Anterior cingulate cortex (tissue), 58 donors: ENCODE measurements at regions not wholly inside any gene's neighbourhood (a gene's known extent, or its start where the extent isn't known, plus 50 kb on each side); places are given as distances from the start of the nearest gene placed in this dataset.
A peak's percentile ranks its signal among the peaks of the same experiment; 100 is the strongest.

Experiments used
- DNase-seq, 58 donors: peaks; one replicate each; lab custom pipeline; 2025; lab: John Stamatoyannopoulos, UW

DNA sequence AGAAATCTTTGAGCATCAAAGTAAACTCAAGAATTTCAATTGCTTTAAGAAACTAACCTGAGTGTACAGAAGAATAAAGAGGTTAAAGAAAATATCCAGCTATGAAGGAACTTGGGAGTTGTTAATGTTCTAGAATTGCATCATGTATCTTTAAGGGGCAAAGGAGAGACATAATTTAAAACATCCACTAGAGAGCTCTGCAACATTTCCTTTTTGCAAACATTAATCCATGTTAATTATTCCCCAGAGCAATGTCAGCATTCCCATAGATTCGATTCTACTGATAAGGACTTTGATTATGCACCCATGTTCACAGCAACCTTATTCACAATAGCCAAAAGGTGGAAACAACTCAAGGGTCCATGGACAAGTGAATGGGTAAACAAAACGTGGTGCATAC lies 80.2 kb upstream of the SORBS2 start:
- no peak for DNase-seq

DNA sequence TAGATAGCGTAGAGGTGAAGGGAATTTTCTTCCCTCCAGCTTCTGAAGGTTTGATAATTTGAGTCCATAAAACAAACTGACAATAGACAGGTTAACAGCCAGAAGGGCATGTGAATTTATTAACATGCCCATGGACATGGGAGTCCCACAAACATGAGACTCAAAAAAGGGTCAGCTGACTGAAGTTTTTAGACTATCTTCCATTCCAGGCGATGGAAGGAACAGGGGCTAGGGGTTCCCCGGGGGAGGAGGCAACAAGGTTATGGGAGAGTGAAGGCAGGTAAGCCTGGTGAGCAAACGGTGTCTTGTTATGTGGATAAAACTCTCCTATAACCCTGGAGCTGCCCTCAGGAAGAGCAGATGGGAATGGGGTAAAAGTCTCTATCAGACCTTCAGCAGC lies 81.5 kb upstream of the SORBS2 start:
- DNase-seq = no peak

DNA sequence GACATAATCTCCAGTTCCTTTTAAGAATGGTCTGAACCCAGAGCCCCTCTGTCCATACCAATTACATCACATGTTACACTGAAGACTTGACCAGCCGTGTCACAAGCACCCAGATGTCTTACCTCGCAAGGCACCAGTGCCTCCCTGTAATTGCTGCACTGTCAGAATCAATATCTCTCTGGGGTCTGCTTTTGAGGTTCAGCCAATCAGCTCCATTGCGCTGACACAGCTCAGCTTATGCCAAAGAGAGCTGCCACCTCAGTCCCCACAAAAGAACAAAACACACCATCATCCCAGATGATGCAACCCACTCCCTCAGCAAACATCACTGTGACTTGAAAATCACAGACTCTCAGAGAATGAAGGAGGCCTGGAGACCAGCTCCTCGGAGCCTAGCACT lies 82.5 kb upstream of the SORBS2 start:
- DNase-seq = no peak

DNA sequence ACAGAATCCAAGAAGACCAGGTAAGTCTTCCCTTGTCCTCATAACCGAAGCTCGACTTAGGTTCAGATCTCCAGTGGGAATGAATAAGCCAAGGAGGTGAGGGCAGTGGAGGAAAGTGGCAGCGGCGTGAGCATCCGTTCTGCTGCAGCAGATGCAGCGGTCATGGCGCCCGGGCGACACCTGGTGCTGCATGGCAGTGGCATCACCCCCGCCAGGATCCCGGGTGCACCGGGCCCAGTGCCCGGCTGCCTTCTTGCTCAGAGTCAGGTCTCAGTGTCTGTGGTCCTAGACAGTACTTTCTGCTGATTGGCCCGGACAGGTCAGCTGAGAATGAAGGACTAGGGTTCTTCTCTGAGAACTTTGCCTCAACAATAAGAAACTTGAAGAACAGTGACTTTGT lies 83.4 kb upstream of the SORBS2 start:
- DNase-seq = no peak

DNA sequence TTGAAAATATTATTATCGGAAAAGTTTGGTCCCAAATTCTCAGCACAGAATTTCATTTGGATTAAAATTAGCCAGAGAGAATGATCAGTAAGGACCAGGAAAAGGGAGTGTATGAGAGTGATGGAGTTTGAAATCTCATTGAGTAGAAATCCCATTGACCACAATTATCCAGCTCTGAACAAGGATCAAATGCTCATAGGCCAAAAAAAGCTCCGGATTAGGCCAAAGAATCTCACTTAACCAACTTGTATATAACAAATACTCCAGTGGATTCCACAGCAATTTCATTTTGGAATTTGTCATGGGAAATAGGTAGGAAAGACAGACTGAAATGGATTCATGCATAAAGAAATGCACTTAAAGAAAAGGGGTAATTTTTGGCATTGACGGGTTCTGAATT lies 83.9 kb upstream of the SORBS2 start:
- no peak for DNase-seq

DNA sequence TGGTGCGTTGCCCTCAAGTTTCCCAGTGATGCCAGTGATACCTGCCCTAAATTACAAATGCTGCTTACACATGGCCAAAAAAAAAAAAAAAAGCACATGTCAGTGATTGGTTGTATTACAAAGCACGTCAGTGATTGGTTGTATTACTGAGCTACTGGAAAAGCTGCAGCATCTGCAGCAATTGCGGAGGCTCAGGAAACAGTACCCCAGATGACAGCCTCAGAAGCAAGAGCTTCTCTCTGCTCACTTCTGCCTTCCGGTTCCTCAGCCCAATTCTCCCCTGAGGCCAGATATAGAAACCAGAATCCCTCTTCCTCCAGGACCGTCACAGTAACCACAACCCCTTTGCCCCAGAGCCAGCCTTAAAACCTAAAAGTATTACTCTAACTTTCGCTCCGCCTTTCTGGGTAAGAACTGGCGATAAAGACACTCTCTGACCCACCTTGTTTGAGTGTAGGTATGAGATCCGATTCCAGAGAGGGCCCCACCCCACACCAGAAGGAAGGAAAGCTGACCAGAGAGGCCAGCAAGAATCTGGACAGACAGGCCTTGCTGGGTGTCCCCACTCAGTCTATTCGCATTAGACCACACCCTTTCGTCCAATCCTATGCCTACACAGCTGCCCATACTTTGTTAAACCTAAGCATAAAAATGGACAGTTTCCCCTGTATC lies 85.0 kb upstream of the SORBS2 start:
- no peak for DNase-seq

DNA sequence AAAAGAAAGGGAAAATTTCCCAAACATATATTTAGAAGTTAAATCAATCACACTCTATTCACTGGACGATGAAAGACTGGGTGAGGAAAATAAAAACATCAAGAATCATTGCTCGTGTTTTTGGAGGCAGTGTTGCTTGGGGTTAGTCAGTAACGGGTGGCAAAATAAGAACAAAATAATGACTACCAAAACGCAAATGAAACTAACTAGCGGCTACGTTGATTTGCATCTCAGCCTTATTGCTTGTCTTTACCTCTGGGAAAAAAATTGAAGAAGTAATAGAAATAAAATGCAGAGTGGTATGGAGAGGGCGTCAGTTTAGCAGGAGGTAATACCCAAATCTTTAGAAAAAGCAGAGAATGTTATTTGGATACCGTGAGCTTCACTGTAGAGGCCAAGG lies 86.4 kb upstream of the SORBS2 start:
- DNase-seq = no peak

DNA sequence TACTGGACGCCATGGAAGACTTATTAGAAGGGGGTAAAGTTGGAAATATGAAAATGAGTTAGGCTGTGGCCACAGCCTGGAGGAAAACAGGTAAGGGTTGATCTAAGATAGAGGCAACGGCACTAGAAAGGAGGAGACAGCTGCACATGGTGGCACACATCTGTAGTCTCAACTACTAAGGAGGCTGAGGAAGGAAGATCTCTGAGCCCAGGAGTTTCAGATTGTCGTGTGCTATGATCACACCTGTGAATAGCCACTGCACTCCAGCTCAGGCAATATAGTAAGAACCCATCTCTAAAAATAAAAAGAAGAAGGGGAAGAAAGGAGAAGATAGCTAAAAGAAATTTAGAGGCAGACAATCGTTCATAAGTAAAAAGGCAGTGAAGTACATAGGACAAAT lies 87.8 kb upstream of the SORBS2 start:
- no peak for DNase-seq

DNA sequence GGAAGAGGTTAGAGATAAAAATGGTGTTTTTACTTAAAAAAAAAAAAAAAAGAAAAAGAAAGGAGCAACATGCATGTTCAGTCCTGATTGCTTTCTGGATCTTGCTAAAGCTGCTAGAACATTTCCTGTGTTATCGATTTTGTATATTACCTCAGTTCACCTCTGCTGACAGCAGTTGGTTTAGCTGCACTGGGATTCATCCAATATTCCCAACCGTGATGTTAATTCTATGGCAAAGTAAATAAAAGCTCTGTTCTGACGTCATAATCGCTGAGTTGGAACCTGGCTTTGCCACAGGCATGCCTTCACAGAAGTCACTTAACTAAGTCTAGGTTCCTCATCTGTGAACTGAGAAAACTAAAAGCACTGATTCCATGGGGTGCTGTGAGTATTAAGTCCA lies 90.7 kb upstream of the SORBS2 start:
- DNase-seq = no peak

DNA sequence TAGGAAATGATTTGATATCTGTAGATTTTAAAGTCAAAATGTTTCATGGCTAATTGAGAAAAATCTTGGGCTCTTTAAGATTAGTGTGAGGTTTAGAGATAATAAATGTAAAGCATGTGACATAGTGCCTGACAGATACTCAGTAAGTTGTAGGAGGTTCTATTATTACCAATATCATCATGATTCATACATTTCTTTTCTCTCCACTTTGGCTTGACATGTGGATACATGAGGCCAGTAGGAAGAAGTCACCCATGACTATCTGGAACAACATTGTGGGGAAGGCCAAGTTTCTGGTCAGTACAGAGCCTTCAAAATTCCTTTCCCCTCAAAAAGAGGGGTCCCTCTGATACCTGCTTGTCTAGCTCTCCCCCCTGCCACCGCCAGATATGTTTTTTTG lies 91.2 kb upstream of the SORBS2 start:
- DNase-seq = no peak

DNA sequence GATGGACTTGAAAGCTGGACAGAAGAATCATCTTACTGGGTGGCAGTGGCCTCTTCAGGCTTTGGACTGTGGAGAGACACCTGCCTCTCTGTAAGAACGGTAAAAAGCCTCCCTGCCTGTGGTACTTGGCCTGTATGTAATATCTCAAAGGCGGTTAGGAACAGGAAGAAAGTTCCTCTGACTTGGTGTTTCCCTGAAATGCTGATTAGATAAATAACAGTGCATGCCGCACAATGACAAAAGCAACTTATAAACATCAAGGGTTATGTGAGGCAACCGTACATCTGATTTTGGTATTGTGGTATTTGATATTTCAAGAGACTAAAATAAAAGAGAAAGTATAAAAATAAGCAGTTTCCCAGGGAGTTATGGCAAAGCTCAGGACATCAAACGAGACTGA lies 92.4 kb upstream of the SORBS2 start:
- DNase-seq = no peak

DNA sequence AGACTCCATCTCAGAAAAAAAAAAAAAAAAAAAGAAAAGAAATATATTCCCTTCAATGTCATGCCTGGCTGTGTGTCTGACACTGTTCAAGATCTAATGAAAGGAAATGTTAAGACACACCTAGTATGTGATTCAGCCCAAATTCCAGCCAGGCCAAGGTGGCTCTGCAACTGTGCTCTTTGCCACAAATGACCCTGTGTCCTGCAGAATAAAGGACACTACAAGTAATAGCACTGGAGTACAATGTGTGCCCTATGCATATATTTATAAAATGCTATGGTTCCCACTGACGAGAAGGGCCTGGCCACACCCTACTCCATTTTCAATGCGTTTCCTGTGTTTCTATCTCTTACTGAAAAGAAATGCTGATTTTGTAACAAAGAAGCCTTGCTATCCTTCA lies 98.0 kb upstream of the SORBS2 start:
- DNase-seq = no peak

DNA sequence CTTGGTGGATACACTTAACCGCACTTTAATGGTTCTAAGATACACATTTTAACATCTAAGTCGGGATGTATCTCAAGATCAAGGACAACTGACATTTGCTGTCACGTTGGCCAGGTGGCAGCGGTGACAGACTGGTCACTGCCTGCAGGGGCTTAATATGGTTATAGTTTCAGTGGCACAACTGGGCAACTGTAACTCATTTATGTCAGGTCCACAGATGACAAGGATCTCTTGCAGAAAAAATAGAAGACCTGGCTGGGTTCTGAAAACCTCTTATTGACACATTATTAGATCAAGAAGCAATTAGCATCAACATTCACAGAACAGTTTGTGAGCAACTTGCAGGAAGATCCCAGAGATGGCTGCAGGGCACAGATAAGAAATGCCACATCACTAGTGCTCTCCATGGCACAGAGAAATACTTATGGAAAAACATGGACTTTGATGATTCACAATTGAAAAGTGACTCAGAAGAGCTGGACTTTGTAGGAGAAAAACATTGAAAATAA lies 99.6 kb upstream of the SORBS2 start:
- no peak for DNase-seq

DNA sequence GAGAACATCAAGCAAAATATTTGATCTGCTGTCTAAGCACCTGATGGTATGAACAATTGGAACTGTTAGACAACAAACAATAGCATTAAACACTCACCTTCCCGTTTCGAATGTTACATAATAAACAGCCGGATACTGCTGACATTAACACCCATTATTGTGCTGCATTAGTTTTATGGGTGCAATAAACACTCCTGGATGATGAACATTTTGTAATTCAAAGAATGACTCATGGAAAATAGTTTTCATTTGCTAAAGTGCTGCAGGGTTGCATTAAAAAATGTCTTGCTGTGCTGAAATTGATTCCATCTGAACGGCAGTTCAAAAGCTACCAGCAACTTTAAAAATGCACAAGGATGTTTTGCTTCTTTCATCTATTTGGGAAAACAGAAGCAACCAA lies 100.8 kb upstream of the SORBS2 start:
- DNase-seq = no peak

DNA sequence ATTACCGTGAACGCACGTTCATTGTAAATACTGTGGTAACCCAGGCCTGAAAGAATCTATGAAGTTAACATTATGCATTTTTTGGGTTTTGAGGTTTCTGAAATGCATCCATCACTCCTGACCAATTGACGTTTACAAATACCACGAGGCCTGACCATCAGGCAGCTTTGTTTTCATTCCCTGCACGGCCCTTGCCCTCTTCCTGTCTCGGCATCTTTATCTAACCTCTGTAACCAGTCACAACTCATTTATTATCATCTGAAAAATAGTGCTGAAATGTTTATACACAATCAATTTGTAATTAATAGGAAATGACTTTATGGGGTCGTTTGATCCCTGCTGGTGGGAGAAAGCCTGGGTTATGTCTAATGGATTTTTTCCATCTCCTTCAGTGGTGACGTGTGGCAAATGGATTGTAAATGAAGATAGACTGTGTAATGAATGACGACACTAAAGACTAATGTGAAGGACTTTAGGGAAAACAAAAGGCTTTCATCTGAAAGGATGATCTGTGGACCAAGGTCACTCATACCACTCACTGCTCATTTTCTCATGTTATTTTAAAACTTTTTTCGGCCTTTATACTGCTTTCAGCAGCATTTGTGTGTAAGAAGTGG lies 102.7 kb upstream of the SORBS2 start:
- no peak for DNase-seq

DNA sequence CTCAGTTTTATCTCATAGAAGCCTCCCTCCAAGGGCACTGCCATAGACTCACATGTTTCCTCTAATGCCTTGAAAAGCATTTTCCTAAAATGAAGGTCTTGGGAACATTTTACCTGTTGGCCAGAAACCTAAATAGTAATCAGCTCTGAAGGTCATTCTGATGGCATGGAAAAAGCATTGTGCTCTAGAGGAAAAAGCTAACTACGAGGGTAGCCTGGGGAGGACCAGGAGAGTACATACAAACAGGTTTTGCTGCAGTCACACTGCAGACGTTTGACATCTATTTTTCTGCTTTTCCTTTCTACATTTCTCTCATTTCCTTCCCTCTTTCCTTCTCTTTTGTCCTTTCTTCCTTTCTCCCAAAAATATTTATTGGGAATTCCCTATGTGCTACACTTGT lies 103.3 kb upstream of the SORBS2 start:
- no peak for DNase-seq

DNA sequence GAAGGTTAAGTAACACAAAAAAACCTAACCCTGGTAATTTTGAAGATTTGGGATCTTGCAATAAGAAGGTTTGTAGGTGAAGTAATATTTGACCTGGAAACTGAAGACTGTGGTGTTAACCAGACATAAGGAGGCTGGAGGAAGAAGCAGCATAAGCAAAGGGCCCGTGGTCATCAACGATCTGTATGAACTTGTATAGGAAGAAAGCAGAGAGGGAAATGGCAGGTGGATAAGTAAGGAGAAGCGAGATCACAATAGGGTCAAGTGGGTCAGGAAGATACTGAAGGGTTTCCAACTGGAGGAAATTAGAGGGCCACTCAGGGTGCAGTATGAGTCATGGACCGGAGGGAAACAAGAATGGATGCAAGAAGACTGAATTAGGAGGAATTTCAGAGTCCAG lies 103.8 kb upstream of the SORBS2 start:
- no peak for DNase-seq

DNA sequence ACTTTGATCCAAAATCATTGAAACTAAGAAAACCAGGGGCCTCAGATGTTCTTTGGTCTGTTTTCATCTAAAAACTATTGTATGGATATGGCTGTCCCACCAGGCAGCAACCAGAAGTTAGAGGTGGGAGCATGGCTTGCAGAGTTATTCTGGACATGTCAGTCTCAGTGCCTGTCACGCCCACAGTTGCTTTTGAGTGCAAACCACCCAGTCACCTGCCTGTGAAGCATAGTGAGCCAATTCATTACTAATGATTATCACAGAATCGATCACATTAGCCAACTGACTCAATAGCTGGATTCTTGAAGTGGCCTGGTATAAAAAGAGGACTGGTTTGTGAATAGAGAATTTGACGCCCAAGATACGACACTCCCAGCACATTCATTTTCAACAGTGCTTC lies 104.2 kb upstream of the SORBS2 start:
- DNase-seq = no peak

DNA sequence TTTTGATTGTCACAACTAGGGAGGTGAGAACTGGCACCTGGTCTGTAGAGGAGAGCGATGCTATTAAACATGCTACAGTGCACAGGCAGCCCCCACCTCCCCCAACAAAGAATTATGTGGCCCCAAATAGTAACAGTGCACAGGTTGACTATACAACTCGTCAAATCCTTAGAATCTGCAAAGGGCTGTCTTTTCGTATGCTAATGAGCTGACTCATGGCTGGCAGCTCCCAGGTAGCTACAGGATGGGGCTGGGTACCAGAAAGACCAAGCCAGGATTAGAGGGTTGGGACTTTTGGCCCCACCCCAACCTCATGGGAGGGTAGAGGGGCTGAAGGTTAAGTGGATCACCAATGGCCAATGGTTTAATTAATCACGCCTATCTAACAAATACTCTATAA lies 104.7 kb upstream of the SORBS2 start:
- no peak for DNase-seq

DNA sequence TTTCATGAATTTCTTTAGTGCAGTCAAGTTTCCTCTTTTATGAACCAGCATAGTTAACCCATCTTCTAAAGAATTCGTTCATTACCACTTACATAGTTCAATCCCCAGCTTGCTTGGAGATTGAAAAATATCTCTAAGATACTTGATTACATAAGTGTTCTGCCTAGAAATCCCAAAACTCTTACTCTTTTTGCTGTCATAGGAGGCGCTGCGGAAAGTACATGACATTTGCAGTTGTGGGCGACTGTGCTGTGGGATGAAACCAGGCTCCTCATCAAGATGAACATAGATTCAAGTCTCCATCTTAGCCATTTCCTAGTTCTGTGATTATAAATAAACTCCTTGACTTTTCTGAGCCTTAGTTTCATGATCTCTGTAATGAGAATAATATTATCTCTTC lies 107.1 kb upstream of the SORBS2 start:
- peak in 12 of 58 donors; percentile 1 to 37 (median 11) for DNase-seq

DNA sequence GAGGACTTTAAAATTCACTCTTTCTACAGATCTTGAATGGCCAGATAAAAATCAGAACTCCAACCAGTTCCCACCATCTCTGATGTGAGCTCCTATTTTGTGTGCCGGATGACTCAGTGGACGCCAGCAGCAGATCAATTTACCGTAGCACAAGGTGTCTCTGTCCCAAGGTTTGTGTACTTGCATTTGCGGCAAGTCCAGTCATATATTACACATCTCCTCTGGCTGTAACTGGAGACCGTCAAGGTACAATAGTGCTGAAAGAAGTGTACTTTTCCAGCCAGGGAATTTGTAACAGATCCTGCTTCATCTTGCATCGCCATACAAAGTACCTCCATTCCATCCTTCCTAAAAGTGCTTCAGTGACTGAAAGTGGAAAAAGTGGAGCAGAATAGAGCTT lies 108.2 kb upstream of the SORBS2 start:
- no peak for DNase-seq

DNA sequence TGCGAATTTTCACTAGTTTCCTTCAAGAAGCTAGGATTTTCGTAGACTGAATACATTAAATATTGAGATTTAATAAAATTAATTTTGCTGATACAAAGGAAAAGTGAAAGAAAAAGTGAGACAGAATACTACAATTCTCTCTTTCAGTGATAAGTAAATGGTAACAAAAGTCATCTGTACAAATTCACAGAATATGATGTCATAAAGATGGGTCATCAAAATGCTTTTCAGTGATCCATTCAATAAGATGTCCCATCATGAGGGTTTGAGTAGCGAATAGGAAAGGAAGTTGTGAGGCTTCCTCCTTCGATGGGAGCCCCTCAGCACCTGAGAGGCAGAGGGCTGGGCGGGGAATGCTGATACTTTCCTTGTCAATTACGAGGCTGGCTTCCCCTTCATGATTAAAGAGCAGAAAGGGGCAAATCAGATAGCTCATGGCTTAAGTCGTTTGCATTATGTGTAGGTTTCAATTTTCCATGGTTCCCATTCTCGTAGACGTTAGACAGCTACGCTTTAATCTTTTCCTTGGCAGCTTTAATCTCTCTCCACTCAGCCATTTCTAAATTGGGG lies 108.8 kb upstream of the SORBS2 start:
- no peak for DNase-seq
